ENCODE measurements at regions not wholly inside any gene's neighbourhood (a gene's known extent, or its start where the extent isn't known, plus 50 kb on each side); places are given as distances from the start of the nearest gene placed in this dataset.

- TF ChIP-seq CTCF (IDR thresholded peaks at IDR 0.05; ENCODE audit: insufficient read depth, low read length, missing control alignments) = no peak
- no peak for DNase-seq (ENCODE audit: low read depth, low spot score)
- no peak overlapping the region for H3K4me3 ChIP-seq (ENCODE audit: low read depth, low read length)
- ChIA-PET POLR2A (no interaction called here), CTCF (no interaction called here)
Measured at GRCh38 chr6:33953171-33953570, 149.4 kb upstream of the MLN start.

DNA sequence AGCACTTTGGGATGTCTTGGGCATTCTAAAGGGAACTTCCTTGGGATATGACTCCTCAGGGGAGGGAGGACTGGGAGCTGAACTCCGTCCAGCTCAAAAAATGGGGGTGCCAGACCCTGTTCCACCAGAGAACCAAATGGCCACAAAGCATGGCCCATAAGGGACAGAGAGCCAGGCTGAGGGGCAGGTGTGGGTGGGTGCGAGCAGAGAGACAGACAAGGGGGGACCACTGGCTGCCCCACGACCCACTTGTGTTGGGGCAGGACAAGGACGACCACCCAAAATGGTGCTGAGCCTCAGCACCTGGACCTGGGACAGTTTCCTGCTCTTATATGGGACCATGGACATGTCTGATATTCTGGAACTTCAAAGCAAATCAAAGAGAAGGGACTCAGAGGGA, 148.2 kb upstream of the MLN start:
- ChIA-PET POLR2A (no interaction called here), CTCF (no interaction called here)
- no peak for TF ChIP-seq CTCF (IDR thresholded peaks at IDR 0.05; ENCODE audit: insufficient read depth, low read length, missing control alignments)
- no peak for DNase-seq (ENCODE audit: low read depth, low spot score)
- no peak overlapping the region for H3K4me3 ChIP-seq (ENCODE audit: low read depth, low read length)

DNA sequence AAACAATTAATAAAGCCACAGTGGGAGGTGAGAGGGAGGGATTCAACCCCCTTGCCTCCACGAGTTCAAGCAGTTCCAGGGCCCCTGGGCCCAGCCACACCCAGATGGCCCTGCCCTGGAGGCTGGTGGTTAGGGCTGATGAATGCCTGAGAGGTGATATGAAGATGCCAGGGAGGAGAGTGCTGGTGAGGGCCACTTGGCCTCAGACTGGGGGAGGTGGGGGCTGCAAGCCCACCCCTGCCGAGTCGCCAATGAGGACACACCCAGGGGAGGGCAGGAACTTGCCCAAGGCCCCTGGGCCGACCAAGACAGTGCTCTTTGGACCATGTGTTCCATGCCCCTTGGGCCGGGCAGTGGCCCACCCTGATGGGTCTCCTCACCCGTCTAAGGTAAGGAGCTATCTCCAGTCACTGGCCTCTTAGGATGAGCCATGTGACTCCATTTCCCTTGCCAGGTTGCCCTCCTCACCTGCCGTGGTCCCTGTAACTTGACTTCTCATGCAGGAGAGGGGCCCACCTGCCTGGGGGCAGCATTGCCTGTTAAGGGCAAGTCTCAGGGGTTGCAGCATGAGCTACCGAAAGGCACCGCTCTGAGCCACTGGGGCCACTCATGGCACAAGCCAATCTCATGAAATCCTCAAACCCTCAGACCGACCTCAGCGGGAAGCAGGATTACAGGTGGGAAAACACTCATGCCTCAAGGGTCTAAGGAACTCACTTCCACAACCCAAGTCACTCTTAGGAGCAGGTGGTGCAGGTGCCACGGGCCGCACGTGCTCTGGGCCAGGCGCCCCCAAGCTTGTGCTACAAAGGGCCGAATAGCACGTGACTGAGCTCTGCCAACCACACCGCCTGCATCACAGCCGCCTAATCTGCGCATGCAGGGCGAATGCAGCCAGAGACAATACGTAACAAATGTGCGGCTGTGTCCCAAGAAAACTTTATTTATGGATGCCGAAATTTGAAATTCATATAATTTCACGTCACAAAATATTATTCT, 147.4 kb upstream of the MLN start:
- CTCF ChIA-PET = no interaction called here
- TF ChIP-seq CTCF (IDR thresholded peaks at IDR 0.05; ENCODE audit: insufficient read depth, low read length, missing control alignments) = no peak

GRCh38 chr6:33950472-33950881, 146.7 kb upstream of the MLN start:
- TF ChIP-seq CTCF (IDR thresholded peaks at IDR 0.05; ENCODE audit: insufficient read depth, low read length, missing control alignments) = no peak
- DNase-seq (ENCODE audit: low read depth, low spot score) = no peak
- H3K4me3 ChIP-seq (ENCODE audit: low read depth, low read length) = no peak overlapping the region
- CTCF ChIA-PET = no interaction called here
- POLR2A ChIA-PET = no interaction called here

More for the DNA sequence above, 147.4 kb upstream of the MLN start:
- POLR2A ChIA-PET = no interaction called here
- no peak overlapping the region for H3K4me3 ChIP-seq (ENCODE audit: low read depth, low read length)
- DNase-seq (ENCODE audit: low read depth, low spot score) = no peak

GRCh38 chr6:33949877-33950435, 146.2 kb upstream of the MLN start:
- no peak for DNase-seq (ENCODE audit: low read depth, low spot score)
- TF ChIP-seq CTCF (IDR thresholded peaks at IDR 0.05; ENCODE audit: insufficient read depth, low read length, missing control alignments) = no peak
- ChIA-PET POLR2A (no interaction called here), CTCF (no interaction called here)
- no peak overlapping the region for H3K4me3 ChIP-seq (ENCODE audit: low read depth, low read length)

- DNase-seq (ENCODE audit: low read depth, low spot score) = no peak
- H3K4me3 ChIP-seq (ENCODE audit: low read depth, low read length) = no peak overlapping the region
- no peak for TF ChIP-seq CTCF (IDR thresholded peaks at IDR 0.05; ENCODE audit: insufficient read depth, low read length, missing control alignments)
- POLR2A ChIA-PET = no interaction called here
- CTCF ChIA-PET = no interaction called here
Measured at GRCh38 chr6:33949111-33949510, 145.3 kb upstream of the MLN start.
